Body of pancreas (tissue), 4 donors: ENCODE measurements at regions not wholly inside any gene's neighbourhood (a gene's known extent, or its start where the extent isn't known, plus 50 kb on each side); places are given as distances from the start of the nearest gene placed in this dataset.
"Not testable (repeated sequence)": the region's sequence is repeated elsewhere in the genome, so short reads cannot be mapped to it uniquely, and the experiment has no call there.

ENCODE experiments used
- ATAC-seq: fragments of 150-250 bp; one replicate; pipeline ENCODE4 v1.9.1; 2016
- DNase-seq, 4 donors: peaks; one replicate each; pipeline ENCODE4 v3.0.0-alpha.2; 2019
- H3K27ac ChIP-seq, 4 donors: fragments of 200-600 bp; sonication (generic); 1 replicate in 3 of 4; 2 replicates in 1 of 4; pipeline versions ENCODE4 v1.5.1 to v1.6.1; 2016 to 2019; ENCODE audit warnings: mild to moderate bottlenecking in 1 of 4, mixed read lengths in 1 of 4, moderate library complexity in 1 of 4
- H3K27me3 ChIP-seq, 2 donors: fragments of 200-600 bp; sonication (generic); one replicate each; pipeline ENCODE4 v1.6.0; 2016; ENCODE audit warnings: mild to moderate bottlenecking in 1 of 2
- H3K36me3 ChIP-seq, 2 donors: fragments of 200-600 bp; sonication (generic); replicated peaks in 1 of 2; 2 replicates each; pipeline ENCODE4 v1.5.1; 2016; ENCODE audit warnings: low read depth in 2 of 2; ENCODE audit not compliant: insufficient read depth in 1 of 2
- H3K4me1 ChIP-seq: fragments of 200-600 bp; sonication (generic); one replicate; pipeline ENCODE4 v1.6.0; 2016
- H3K4me3 ChIP-seq, 2 donors: fragments of 200-600 bp; sonication (generic); 1 replicate in 1 of 2; 2 replicates in 1 of 2; pipeline ENCODE4 v1.5.1; 2016 to 2019
- H3K9me3 ChIP-seq, 3 donors: fragments of 200-600 bp; sonication (generic); 1 replicate in 2 of 3; 2 replicates in 1 of 3; pipeline ENCODE4 v1.5.1; 2016
- CTCF ChIP-seq, 7 experiments: fragments of 450-650 bp in 4 of 7; fragments of 200-600 bp in 3 of 7; sonication (generic) in 3 of 7; IDR thresholded peaks; one replicate each; pipeline ENCODE4 v1.5.1; 2016 to 2019; ENCODE audit warnings: antibody characterized with exemption in 7 of 7
- POLR2A ChIP-seq, 3 donors: fragments of 450-650 bp; IDR thresholded peaks; one replicate each; pipeline ENCODE4 v1.6.1; 2016; ENCODE audit warnings: antibody characterized with exemption in 3 of 3, mild to moderate bottlenecking in 2 of 3
- WGBS, 2 donors: methylation state at CpG; one replicate each; pipeline ENCODE4 v1.1.5; 2017; 5-methylcytosine and 5-hydroxymethylcytosine counted together
- intact Hi-C: fragments of 100-400 bp; cut with DNase I; formaldehyde crosslinking; loops from one replicate; pipeline ENCODE4 v1.15.1; 2023

DNA sequence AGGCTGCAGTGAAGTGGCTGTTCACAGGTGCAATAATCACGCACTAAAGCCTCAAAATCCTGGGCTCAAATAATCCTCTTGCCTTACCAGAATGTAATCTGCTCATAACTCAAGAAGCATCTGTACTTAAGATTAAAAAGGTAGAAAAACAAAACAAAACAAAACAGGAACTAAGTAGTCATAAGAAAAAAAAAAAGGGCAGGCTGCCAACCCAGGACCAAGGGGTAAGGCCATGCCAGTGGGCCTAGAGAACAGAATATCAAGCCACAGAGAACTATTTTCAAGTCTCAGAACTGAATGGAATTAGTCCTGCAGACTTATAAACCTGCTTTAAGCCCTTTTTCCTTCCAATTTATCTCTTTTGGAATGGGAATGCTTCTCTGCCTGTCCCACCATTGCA lies 64.8 kb upstream of the TBC1D3K start:
- intact Hi-C loops = no loop called here
- ATAC-seq (no peak), DNase-seq (no peak)
- H3K4me3 ChIP-seq = no peak overlapping the region
- peaks cover 0 to 6% (median 0%) of the 10 kb centered on the region in 3 donors for H3K9me3 ChIP-seq
- WGBS, 2 donors = 95% methylated on average over 1 of the region's 1 CpG
- H3K27me3 ChIP-seq = no peaks in the 10 kb centered on the region
- no peaks in the 10 kb centered on the region for H3K36me3 ChIP-seq
- TF ChIP-seq POLR2A (IDR thresholded peaks at IDR 0.05) = no peak
- no peaks in the 10 kb centered on the region for H3K4me1 ChIP-seq
- no peak overlapping the region for H3K27ac ChIP-seq

DNA sequence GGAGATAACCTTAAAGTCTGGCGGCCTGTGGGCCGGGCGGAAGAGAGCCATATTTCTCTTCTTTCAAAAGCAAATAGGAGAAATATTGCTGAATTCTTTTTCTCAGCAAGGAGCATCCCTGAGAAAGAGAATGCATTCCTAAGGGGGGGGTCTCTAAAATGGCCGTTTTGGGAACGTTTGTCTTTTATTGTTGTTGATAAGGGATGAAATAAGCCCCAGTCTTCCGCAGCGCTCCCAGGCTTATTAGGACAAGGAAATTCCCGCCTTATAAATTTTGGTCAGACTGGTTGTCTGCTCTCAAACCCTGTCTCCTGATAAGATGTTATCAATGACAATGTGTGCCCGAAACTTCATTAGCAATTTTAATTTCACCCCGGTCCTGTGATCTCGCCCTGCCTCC lies 65.8 kb upstream of the TBC1D3K start:
- H3K4me3 ChIP-seq, intact Hi-C loops, ATAC-seq, H3K9me3 ChIP-seq, H3K27me3 ChIP-seq, H3K27ac ChIP-seq, DNase-seq, H3K4me1 ChIP-seq, H3K36me3 ChIP-seq: not testable (repeated sequence)
- WGBS, 2 donors = 85 to 90% methylated on average over 11 of the region's 11 CpGs

DNA sequence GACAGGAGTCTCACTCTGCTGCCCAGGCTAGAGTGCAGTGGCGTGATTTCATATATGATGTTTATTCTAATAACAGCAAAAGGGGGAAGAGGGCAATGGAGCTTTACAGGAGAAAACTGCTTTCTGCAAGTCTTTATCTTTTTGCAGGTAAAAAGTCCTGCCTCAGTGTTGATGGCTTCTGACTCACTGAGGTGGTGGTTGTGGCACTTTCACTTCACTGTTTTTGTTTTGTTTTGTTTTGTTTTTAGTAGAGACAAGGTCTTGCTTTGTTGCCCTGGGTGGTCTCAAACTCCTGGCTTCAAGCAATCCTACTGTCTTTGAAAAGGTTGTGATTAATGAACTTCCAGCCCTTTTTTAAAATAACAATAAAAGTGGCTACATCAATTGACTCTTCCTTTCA lies 68.0 kb upstream of the TBC1D3K start:
- Histone ChIP-seq H3K27me3 (no peaks in the 10 kb centered on the region), H3K9me3 (peaks cover 0 to 6% (median 0%) of the 10 kb centered on the region in 3 donors), H3K4me1 (no peaks in the 10 kb centered on the region), H3K36me3 (no peaks in the 10 kb centered on the region), H3K27ac (no peak overlapping the region), H3K4me3 (no peak overlapping the region)
- intact Hi-C loops = no loop called here
- 73 to 94% methylated on average over 1 of the region's 1 CpG for WGBS, 2 donors
- ATAC-seq (no peak), DNase-seq (no peak)
- TF ChIP-seq CTCF (IDR thresholded peaks at IDR 0.05) (no peak), POLR2A (IDR thresholded peaks at IDR 0.05) (no peak)

GRCh38 chr17:37849617-37849972 lies 74.6 kb upstream of the TBC1D3K start:
- H3K36me3 ChIP-seq = no peaks in the 10 kb centered on the region
- no peaks in the 10 kb centered on the region for H3K27me3 ChIP-seq
- ATAC-seq (no peak), DNase-seq (no peak)
- intact Hi-C loops = no loop called here
- no peak overlapping the region for H3K27ac ChIP-seq
- H3K4me1 ChIP-seq = no peaks in the 10 kb centered on the region
- H3K9me3 ChIP-seq = no peaks in the 10 kb centered on the region
- no peak overlapping the region for H3K4me3 ChIP-seq
- 84 to 89% methylated on average over 3 of the region's 3 CpGs for WGBS, 2 donors
- TF ChIP-seq POLR2A (IDR thresholded peaks at IDR 0.05) = no peak
- TF ChIP-seq CTCF (IDR thresholded peaks at IDR 0.05) = no peak

- ATAC-seq = no peak
- 77 to 81% methylated on average over 15 of the region's 15 CpGs for WGBS, 2 donors
- Histone ChIP-seq H3K36me3 (no peaks in the 10 kb centered on the region), H3K27ac (no peak overlapping the region), H3K4me1 (no peaks in the 10 kb centered on the region), H3K27me3 (no peaks in the 10 kb centered on the region), H3K9me3 (no peaks in the 10 kb centered on the region), H3K4me3 (no peak overlapping the region)
- intact Hi-C loops = no loop called here
- TF ChIP-seq POLR2A (IDR thresholded peaks at IDR 0.05) = no peak
- no peak for TF ChIP-seq CTCF (IDR thresholded peaks at IDR 0.05)
- DNase-seq = no peak
Observed at GRCh38 chr17:37848690-37849616, 75.3 kb upstream of the TBC1D3K start.
